NCI-H510A treated with DMSO at 0.1 percent for 48 hours (cell line): ENCODE measurements at regions not wholly inside any gene's neighbourhood (a gene's known extent, or its start where the extent isn't known, plus 50 kb on each side); places are given as distances from the start of the nearest gene placed in this dataset.
"Not testable (repeated sequence)": the region's sequence is repeated elsewhere in the genome, so short reads cannot be mapped to it uniquely, and the experiment has no call there.

Experiments
- DNase-seq: peaks from one replicate; lab custom pipeline; 2025; lab: John Stamatoyannopoulos, UW

- peak; percentile 27 for DNase-seq
These were observed 59.1 kb downstream of the ZNF467 start for GRCh38 chr7:149714081-149714909.

GRCh38 chr7:149713731-149714068 lies 59.7 kb downstream of the ZNF467 start:
- no peak for DNase-seq

GRCh38 chr7:149713061-149713730 lies 60.2 kb downstream of the ZNF467 start:
- DNase-seq = no peak

GRCh38 chr7:149708026-149708425 lies 65.4 kb downstream of the ZNF467 start:
- no peak for DNase-seq

GRCh38 chr7:149707448-149707886 lies 65.9 kb downstream of the ZNF467 start:
- no peak for DNase-seq

- DNase-seq = no peak
These were observed 67.0 kb downstream of the ZNF467 start for GRCh38 chr7:149706398-149706797.

GRCh38 chr7:149704507-149704906 lies 68.9 kb downstream of the ZNF467 start:
- DNase-seq = no peak

GRCh38 chr7:149703044-149703650 lies 70.2 kb downstream of the ZNF467 start:
- DNase-seq = no peak

- no peak for DNase-seq
These were observed 71.7 kb downstream of the ZNF467 start for GRCh38 chr7:149701495-149702240.

GRCh38 chr7:149697767-149698166 lies 75.6 kb downstream of the ZNF467 start:
- DNase-seq = not testable (repeated sequence)

- no peak for DNase-seq
These were observed 77.1 kb downstream of the ZNF467 start for GRCh38 chr7:149696280-149696679.

- peak; percentile 26 for DNase-seq
These were observed 80.8 kb downstream of the ZNF467 start for GRCh38 chr7:149692557-149692982.

GRCh38 chr7:149692056-149692455 lies 81.3 kb downstream of the ZNF467 start:
- no peak for DNase-seq

- DNase-seq = peak; percentile 69
These were observed 82.5 kb downstream of the ZNF467 start for GRCh38 chr7:149690688-149691446.

- no peak for DNase-seq
These were observed 84.1 kb downstream of the ZNF467 start for GRCh38 chr7:149689291-149689721.

GRCh38 chr7:149688836-149689235 lies 84.6 kb downstream of the ZNF467 start:
- no peak for DNase-seq

GRCh38 chr7:149687820-149688219 lies 85.6 kb downstream of the ZNF467 start:
- DNase-seq = not testable (repeated sequence)

GRCh38 chr7:149686449-149686848 lies 86.9 kb downstream of the ZNF467 start:
- no peak for DNase-seq

GRCh38 chr7:149686011-149686410 lies 87.4 kb downstream of the ZNF467 start:
- DNase-seq = no peak

- DNase-seq = no peak
These were observed 87.9 kb downstream of the ZNF467 start for GRCh38 chr7:149685455-149685854.

GRCh38 chr7:149683898-149684297 lies 89.5 kb downstream of the ZNF467 start:
- DNase-seq = no peak
